ENCODE measurements at regions not wholly inside any gene's neighbourhood (a gene's known extent, or its start where the extent isn't known, plus 50 kb on each side); places are given as distances from the start of the nearest gene placed in this dataset.

- Histone ChIP-seq H3K4ac (replicated peaks; ENCODE audit: insufficient read length, low read depth, low read length) (no peak overlapping the region), H2BK5ac (ENCODE audit: low read depth, low read length) (no peak overlapping the region)
- FAIRE-seq = no peak
Observed at GRCh38 chr5:91217859-91218258, 165.3 kb downstream of the ARRDC3 start.

More at GRCh38 chr5:91217859-91218258, 165.3 kb downstream of the ARRDC3 start:
- Histone ChIP-seq H3K4me1 (replicated peaks in 1 of 4; ENCODE audit: control insufficient read depth in 3 of 4, insufficient read depth in 4 of 4, low read length in 3 of 4) (no peaks in the 10 kb centered on the region), H2AFZ (ENCODE audit: low read length) (no peak overlapping the region), H2BK15ac (ENCODE audit: low read length) (no peak overlapping the region), H2BK12ac (ENCODE audit: low read depth, low read length) (no peak overlapping the region), H3K23ac (ENCODE audit: insufficient read length) (no peak overlapping the region), H3K18ac (ENCODE audit: extremely low read depth, low read length) (no peak overlapping the region), H3K79me2 (ENCODE audit: control insufficient read depth in 1 of 2, insufficient read depth in 2 of 2, low read length in 2 of 2) (no peaks in the 10 kb centered on the region), H3K79me1 (ENCODE audit: low read depth, low read length) (no peaks in the 10 kb centered on the region), H4K20me1 (replicated peaks in 1 of 2; ENCODE audit: control insufficient read depth in 1 of 2, insufficient read depth in 2 of 2, low read length in 2 of 2) (no peaks in the 10 kb centered on the region), H3K4me2 (ENCODE audit: insufficient read depth in 1 of 2, low read depth in 2 of 2, low read length in 2 of 2) (no peak overlapping the region), H3K9ac (replicated peaks in 1 of 4; ENCODE audit: extremely low read depth in 1 of 4, low read depth in 3 of 4, low read length in 3 of 4) (no peak overlapping the region), H4K8ac (ENCODE audit: extremely low read depth, insufficient read depth, low read length) (no peak overlapping the region), H2BK120ac (replicated peaks; ENCODE audit: low read depth, low read length) (no peak overlapping the region), H4K91ac (replicated peaks; ENCODE audit: insufficient read length, low read length) (no peak overlapping the region), H3K27ac (ENCODE audit: low read depth, low read length) (no peak overlapping the region), H3K27me3 (replicated peaks in 1 of 4; ENCODE audit: control insufficient read depth in 3 of 4, extremely low read depth in 1 of 4, insufficient read depth in 3 of 4, low read length in 3 of 4) (no peaks in the 10 kb centered on the region), H3K14ac (ENCODE audit: insufficient read length) (no peak overlapping the region), H3K36me3 (ENCODE audit: control insufficient read depth in 2 of 4, insufficient read depth in 4 of 4, low read length in 3 of 4) (no peaks in the 10 kb centered on the region), H3K23me2 (ENCODE audit: low read depth, low read length) (no peaks in the 10 kb centered on the region), H3K4me3 (ENCODE audit: extremely low read depth in 1 of 4, insufficient read depth in 2 of 4, low read depth in 3 of 4, low read length in 4 of 4) (no peak overlapping the region), H2AK5ac (ENCODE audit: low read depth, low read length) (no peak overlapping the region), H3K56ac (replicated peaks; ENCODE audit: insufficient read length, low read depth, low read length) (no peak overlapping the region), H3K9me3 (ENCODE audit: insufficient read depth in 2 of 2, low read depth in 1 of 2, low read length in 1 of 2) (no peaks in the 10 kb centered on the region), H2BK20ac (ENCODE audit: low read length) (no peak overlapping the region), H4K5ac (ENCODE audit: insufficient read length, low read depth, low read length) (no peak overlapping the region)
- no peak for TF ChIP-seq TEAD4 (IDR thresholded peaks at IDR 0.05; ENCODE audit: low read depth, low read length)
- no peak for TF ChIP-seq CHD1 (IDR thresholded peaks at IDR 0.05; ENCODE audit: low read depth, low read length)
- TF ChIP-seq TAF7 (optimal IDR thresholded peaks at IDR 0.05; ENCODE audit: borderline replicate concordance, low read depth, low read length) = no peak
- TF ChIP-seq KDM4A (IDR thresholded peaks at IDR 0.05; ENCODE audit: low read depth, low read length, severe bottlenecking) = no peak
- no peak for TF ChIP-seq SUZ12 (IDR thresholded peaks at IDR 0.05; ENCODE audit: low read length)
- no peak for TF ChIP-seq ASH2L (IDR thresholded peaks at IDR 0.05; ENCODE audit: low read length)
- no peak for TF ChIP-seq CHD2 (IDR thresholded peaks at IDR 0.05; ENCODE audit: low read length)
- ChIA-PET POLR2A (ENCODE audit: partially characterized antibody) (interaction anchor here (2.0 kb wide), 1 partner anchor 165 kb away, joined by 4 read pairs; the partner anchor contains the start of gene ARRDC3), CTCF (ENCODE audit: partially characterized antibody) (interaction anchor here (1.0 to 8.2 kb wide), 4 partner anchors 31 to 201 kb away, joined by 5 to 122 read pairs (median 6); no protein-coding TSS in a partner anchor)
- WGBS, 2 experiments (ENCODE audit: extremely low coverage in 1 of 2, insufficient coverage in 1 of 2, insufficient read length in 1 of 2, insufficient replicate concordance in 2 of 2, low coverage in 1 of 2, low lambda C conversion rate in 2 of 2, missing lambda C conversion rate in 1 of 2) = 100% methylated on average over 1 of the region's 1 CpG; no CpG with 5 or more reads in 1 of the 2 experiments
- DNase-seq (ENCODE audit: low read depth in 1 of 2, low spot score in 2 of 2) = no peak

All from H1 (cell line).